IMR-90 (cell line): ENCODE measurements at regions not wholly inside any gene's neighbourhood (a gene's known extent, or its start where the extent isn't known, plus 50 kb on each side); places are given as distances from the start of the nearest gene placed in this dataset.

ENCODE experiments used
- ATAC-seq: fragments of 200-7000 bp; cut with Tn5 transposase; 2 replicates; pipeline ENCODE4 v1.9.1; 2020; ENCODE audit warnings: low read depth, mild to moderate bottlenecking, moderate library complexity
- BruUV-seq: library from RNA; stranded (reverse); fragments of 400-500 nt; replicated peaks from 2 replicates; lab custom pipeline; 2021; lab: Mats Ljungman, UMichigan
- CTCF ChIA-PET: fragments of 300-600 bp; formaldehyde crosslinking; extraction: SDS; loops from one replicate; lab custom pipeline; 2021; ENCODE audit warnings: antibody characterized with exemption; lab: Yijun Ruan, JAX
- POLR2A ChIA-PET: fragments of 300-600 bp; sonication (Branson Sonifier 250); formaldehyde crosslinking; loops from one replicate; lab custom pipeline; 2022; ENCODE audit warnings: antibody characterized with exemption; ENCODE audit not compliant: unreplicated experiment; lab: Charles Lee
- DNase-seq: peaks from one replicate; pipeline ENCODE4 v3.0.0; 2013
- H2AFZ ChIP-seq: replicated peaks from 2 replicates; pipeline ENCODE3; 2013; ENCODE audit warnings: low read length, mild to moderate bottlenecking; ENCODE audit not compliant: poor library complexity
- H2AK5ac ChIP-seq: 2 replicates; pipeline ENCODE4 v1.6.1; 2013; ENCODE audit warnings: low read depth, low read length, inconsistent platforms
- H2AK9ac ChIP-seq: replicated peaks from 2 replicates; pipeline ENCODE3; 2013; ENCODE audit warnings: mild to moderate bottlenecking, low read depth, low read length, moderate library complexity; ENCODE audit not compliant: poor library complexity
- H2BK120ac ChIP-seq: 2 replicates; pipeline ENCODE4 v1.6.1; 2013; ENCODE audit warnings: low read depth, low read length, inconsistent platforms
- H2BK15ac ChIP-seq: 3 replicates; pipeline ENCODE4 v1.6.1; 2013; ENCODE audit warnings: low read depth, low read length, inconsistent platforms
- H2BK20ac ChIP-seq: 2 replicates; pipeline ENCODE4 v1.6.1; 2013; ENCODE audit warnings: low read depth, mild to moderate bottlenecking, inconsistent platforms, low read length, moderate library complexity
- H2BK5ac ChIP-seq: 2 replicates; pipeline ENCODE4 v1.6.1; 2013; ENCODE audit warnings: mild to moderate bottlenecking, low read depth, low read length, inconsistent platforms; ENCODE audit not compliant: poor library complexity, severe bottlenecking
- H3K14ac ChIP-seq: replicated peaks from 2 replicates; pipeline ENCODE4 v1.6.1; 2013; ENCODE audit warnings: low read depth, low read length, inconsistent platforms
- H3K18ac ChIP-seq: 2 replicates; pipeline ENCODE4 v1.6.1; 2013; ENCODE audit warnings: low read depth, low read length, control low read depth
- H3K23ac ChIP-seq: 2 replicates; pipeline ENCODE4 v1.6.1; 2013; ENCODE audit warnings: low read depth, low read length, inconsistent platforms
- H3K27ac ChIP-seq: 2 replicates; pipeline ENCODE4 v1.5.1; 2013; ENCODE audit warnings: mild to moderate bottlenecking, control low read depth, low read length; ENCODE audit not compliant: insufficient read depth
- H3K27me3 ChIP-seq: 2 replicates; pipeline ENCODE4 v1.6.1; 2013; ENCODE audit warnings: low read length; ENCODE audit not compliant: control insufficient read depth, insufficient read depth
- H3K36me3 ChIP-seq: 2 replicates; pipeline ENCODE4 v1.6.1; 2013; ENCODE audit warnings: low read length, mixed read lengths; ENCODE audit not compliant: control insufficient read depth, insufficient read depth
- H3K4ac ChIP-seq: 2 replicates; pipeline ENCODE4 v1.6.1; 2013; ENCODE audit warnings: low read depth, low read length, inconsistent platforms
- H3K4me1 ChIP-seq: 2 replicates; pipeline ENCODE4 v1.6.1; 2013; ENCODE audit warnings: low read length, mixed read lengths; ENCODE audit not compliant: control insufficient read depth, insufficient read depth
- H3K4me2 ChIP-seq: 2 replicates; pipeline ENCODE4 v1.6.1; 2013; ENCODE audit warnings: low read depth, mild to moderate bottlenecking, control low read depth, low read length, moderate library complexity
- H3K4me3 ChIP-seq: 2 replicates; pipeline ENCODE4 v1.5.1; 2013; ENCODE audit warnings: low read depth, mild to moderate bottlenecking, control low read depth, low read length, moderate library complexity; ENCODE audit not compliant: insufficient read depth
- H3K56ac ChIP-seq: 2 replicates; pipeline ENCODE4 v1.6.1; 2013; ENCODE audit warnings: low read length, inconsistent platforms; ENCODE audit not compliant: insufficient read depth; ENCODE audit errors: extremely low read depth
- H3K79me1 ChIP-seq, 2 experiments: 2 replicates each; pipeline ENCODE4 v1.6.1; 2013; ENCODE audit warnings: low read length in 2 of 2, inconsistent platforms in 1 of 2, low read depth in 1 of 2
- H3K9ac ChIP-seq: 2 replicates; pipeline ENCODE4 v1.6.1; 2013; ENCODE audit warnings: low read depth, low read length, control low read depth
- H3K9me1 ChIP-seq: 2 replicates; pipeline ENCODE4 v1.6.1; 2013; ENCODE audit warnings: low read length, inconsistent platforms; ENCODE audit not compliant: insufficient read depth
- H3K9me3 ChIP-seq: 2 replicates; pipeline ENCODE4 v1.6.1; 2013; ENCODE audit warnings: low read length; ENCODE audit not compliant: control insufficient read depth, insufficient read depth
- H4K20me1 ChIP-seq: 2 replicates; pipeline ENCODE4 v1.6.1; 2013; ENCODE audit warnings: low read length, inconsistent platforms; ENCODE audit not compliant: insufficient read depth
- H4K5ac ChIP-seq: 2 replicates; pipeline ENCODE4 v1.6.1; 2013; ENCODE audit warnings: mild to moderate bottlenecking, low read depth, low read length, control low read depth
- H4K8ac ChIP-seq, 2 experiments: 2 replicates each; pipeline ENCODE4 v1.6.1; 2013; ENCODE audit warnings: low read depth in 2 of 2, low read length in 2 of 2, control low read depth in 1 of 2, inconsistent platforms in 1 of 2
- H4K91ac ChIP-seq: 2 replicates; pipeline ENCODE4 v1.6.1; 2013; ENCODE audit warnings: low read depth, low read length, inconsistent platforms; ENCODE audit not compliant: insufficient read depth
- BHLHE40 ChIP-seq: fragments of 150-350 bp; IDR thresholded peaks from 2 replicates; pipeline ENCODE4 v1.6.1; 2016; ENCODE audit warnings: mild to moderate bottlenecking, low read depth, low read length
- CEBPB ChIP-seq: IDR thresholded peaks from 2 replicates; pipeline ENCODE4 v1.6.1; 2012; ENCODE audit warnings: low read depth, low read length, improper control_type of control experiment
- CHD1 ChIP-seq: IDR thresholded peaks from 2 replicates; pipeline ENCODE4 v1.6.1; 2012; ENCODE audit warnings: low read depth, low read length, improper control_type of control experiment
- CTCF ChIP-seq: conservative IDR thresholded peaks from 2 replicates; pipeline ENCODE4 v1.5.1; 2012; ENCODE audit warnings: mild to moderate bottlenecking, low read depth, low read length, improper control_type of control experiment
- ELK1 ChIP-seq: fragments of 150-350 bp; IDR thresholded peaks from 2 replicates; pipeline ENCODE4 v1.6.1; 2016; ENCODE audit warnings: low read depth, mild to moderate bottlenecking, low read length, moderate library complexity, borderline replicate concordance
- FOS ChIP-seq: fragments of 150-350 bp; IDR thresholded peaks from 2 replicates; pipeline ENCODE4 v1.6.1; 2016; ENCODE audit warnings: low read depth, low read length
- MAFK ChIP-seq: IDR thresholded peaks from 2 replicates; pipeline ENCODE4 v1.6.1; 2012; ENCODE audit warnings: low read depth, low read length, improper control_type of control experiment
- MAZ ChIP-seq: IDR thresholded peaks from 2 replicates; pipeline ENCODE4 v1.6.1; 2012; ENCODE audit warnings: low read depth, mild to moderate bottlenecking, low read length, improper control_type of control experiment, moderate library complexity, borderline replicate concordance
- MXI1 ChIP-seq: IDR thresholded peaks from 2 replicates; pipeline ENCODE4 v1.6.1; 2012; ENCODE audit warnings: low read depth, mild to moderate bottlenecking, low read length, moderate library complexity, borderline replicate concordance
- NFE2L2 ChIP-seq: fragments of 150-350 bp; IDR thresholded peaks from 2 replicates; pipeline ENCODE4 v1.6.1; 2016; ENCODE audit warnings: low read depth, mild to moderate bottlenecking, low read length
- POLR2A ChIP-seq: IDR thresholded peaks from 2 replicates; pipeline ENCODE4 v1.6.1; 2012; ENCODE audit warnings: mild to moderate bottlenecking, low read depth, low read length
- RAD21 ChIP-seq: IDR thresholded peaks from 2 replicates; pipeline ENCODE4 v1.6.1; 2012; ENCODE audit warnings: low read length, improper control_type of control experiment
- RCOR1 ChIP-seq: IDR thresholded peaks from 2 replicates; pipeline ENCODE4 v1.6.1; 2012; ENCODE audit warnings: mild to moderate bottlenecking, low read length, improper control_type of control experiment; ENCODE audit not compliant: insufficient replicate concordance
- RFX5 ChIP-seq: IDR thresholded peaks from 2 replicates; pipeline ENCODE4 v1.8.0; 2012; ENCODE audit warnings: low read depth, mild to moderate bottlenecking, low read length, moderate library complexity
- SMC3 ChIP-seq: fragments of 150-350 bp; IDR thresholded peaks from 2 replicates; pipeline ENCODE4 v1.6.1; 2016; ENCODE audit warnings: low read depth, mild to moderate bottlenecking, antibody characterized with exemption, low read length, moderate library complexity
- USF2 ChIP-seq: fragments of 150-350 bp; IDR thresholded peaks from 2 replicates; pipeline ENCODE4 v1.6.1; 2017; ENCODE audit warnings: mild to moderate bottlenecking, antibody characterized with exemption, low read length, low read depth
- WGBS, 2 experiments: methylation state at CpG; one replicate each; pipeline versions ENCODE4 v1.1.5 to v1.1.7; 2013; ENCODE audit warnings: missing lambda C conversion rate in 2 of 2; ENCODE audit not compliant: insufficient read length in 1 of 2; ENCODE audit errors: extremely low coverage in 2 of 2; 5-methylcytosine and 5-hydroxymethylcytosine counted together
- dilution Hi-C: fragments of 300-500 bp; cut with HindIII; formaldehyde crosslinking; loops from one replicate; pipeline ENCODE4 v1.14.3; 2018; ENCODE audit warnings: low sequenced_read_pairs; ENCODE audit not compliant: unreplicated experiment
- in situ Hi-C: fragments of 300-500 bp; cut with MboI; formaldehyde crosslinking; loops from 3 replicates; pipeline ENCODE4 v1.14.3; 2019; ENCODE audit warnings: low sequenced_read_pairs, inconsistent platforms, mixed read lengths
- intact Hi-C: fragments of 100-400 bp; cut with micrococcal nuclease; formaldehyde crosslinking; loops from 2 replicates; pipeline ENCODE4 v1.10.0; 2022

GRCh38 chr12:126210026-126210425, 1144.8 kb downstream of the AACS start:
- Histone ChIP-seq H3K27ac (no peak overlapping the region), H3K56ac (no peak overlapping the region), H3K4me3 (no peak overlapping the region), H3K18ac (no peak overlapping the region), H3K23ac (no peak overlapping the region), H3K9me1 (no peaks in the 10 kb centered on the region), H3K4me1 (no peaks in the 10 kb centered on the region), H2AK5ac (no peak overlapping the region), H4K5ac (no peak overlapping the region), H2BK20ac (no peak overlapping the region), H2BK120ac (no peak overlapping the region), H4K20me1 (no peaks in the 10 kb centered on the region), H3K4ac (no peak overlapping the region), H3K4me2 (no peak overlapping the region), H3K9me3 (peaks cover 16% of the 10 kb centered on the region), H3K9ac (no peak overlapping the region), H3K14ac (no peak overlapping the region), H2BK15ac (no peak overlapping the region), H3K36me3 (no peaks in the 10 kb centered on the region), H2AK9ac (no peak overlapping the region), H2BK5ac (no peak overlapping the region), H2AFZ (no peak overlapping the region), H3K27me3 (no peaks in the 10 kb centered on the region), H4K8ac (no peak overlapping the region), H3K79me1 (no peaks in the 10 kb centered on the region), H4K91ac (no peak overlapping the region)
- CTCF ChIA-PET, result no interaction called here
- POLR2A ChIA-PET, result no interaction called here
- ATAC-seq (no peak), DNase-seq (no peak)
- TF ChIP-seq USF2 (no peak), SMC3 (no peak), CTCF (no peak), RFX5 (no peak), MAZ (no peak), BHLHE40 (no peak), CHD1 (no peak), NFE2L2 (no peak), MXI1 (no peak), CEBPB (no peak), POLR2A (no peak), RAD21 (no peak), ELK1 (no peak), FOS (no peak), RCOR1 (no peak), MAFK (no peak)
- in situ Hi-C loops (no loop called here), dilution Hi-C loops (no loop called here), intact Hi-C loops (no loop called here)
- WGBS, 2 experiments, result 20% methylated on average over 3 of the region's 4 CpGs; no CpG with 5 or more reads in 1 of the 2 experiments
- no TSS peak for BruUV-seq
